ENCODE measurements at regions not wholly inside any gene's neighbourhood (a gene's known extent, or its start where the extent isn't known, plus 50 kb on each side); places are given as distances from the start of the nearest gene placed in this dataset.

- TF ChIP-seq NR2C2 (IDR thresholded peaks at IDR 0.05; ENCODE audit: borderline replicate concordance, control insufficient read depth, insufficient read length, low read depth) (no peak), REST (IDR thresholded peaks at IDR 0.05; ENCODE audit: low read depth, low read length) (no peak), EZH2 (IDR thresholded peaks at IDR 0.05; ENCODE audit: borderline replicate concordance, control insufficient read depth, low read depth, low read length) (no peak), POLR2A (IDR thresholded peaks at IDR 0.05; ENCODE audit: low read depth, low read length) (no peak), RFX5 (IDR thresholded peaks at IDR 0.05; ENCODE audit: low read depth, low read length) (no peak), ELK1 (IDR thresholded peaks at IDR 0.05; ENCODE audit: low read depth, low read length) (no peak), WRNIP1 (IDR thresholded peaks at IDR 0.05; ENCODE audit: borderline replicate concordance, low read depth, low read length) (no peak), SMC3 (IDR thresholded peaks at IDR 0.05; ENCODE audit: borderline replicate concordance, low read length) (no peak), NFIC (IDR thresholded peaks at IDR 0.05; ENCODE audit: low read depth, low read length) (no peak), MYC (IDR thresholded peaks at IDR 0.05; ENCODE audit: insufficient read depth, insufficient read length, insufficient replicate concordance, low read length, severe bottlenecking) (no peak), FOXK2 (IDR thresholded peaks at IDR 0.05) (no peak), CBX5 (IDR thresholded peaks at IDR 0.05; ENCODE audit: low read depth) (no peak)
Observed at GRCh38 chr9:27924502-27924901, 351.2 kb upstream of the C9orf72 start.
